ENCODE measurements at regions not wholly inside any gene's neighbourhood (a gene's known extent, or its start where the extent isn't known, plus 50 kb on each side); places are given as distances from the start of the nearest gene placed in this dataset.

- no peak for TF ChIP-seq CTCF (IDR thresholded peaks at IDR 0.05; ENCODE audit: low read depth, low read length, missing input control)
- TF ChIP-seq GABPA (IDR thresholded peaks at IDR 0.05 in 1 of 2, conservative IDR thresholded peaks at IDR 0.05 in 1 of 2), result no peak
- no peak for TF ChIP-seq SP1 (IDR thresholded peaks at IDR 0.05)
- TF ChIP-seq NR2F2 (IDR thresholded peaks at IDR 0.05), result no peak
- TF ChIP-seq MAX (IDR thresholded peaks at IDR 0.05), result no peak
- TF ChIP-seq ZBTB33 (IDR thresholded peaks at IDR 0.05), result no peak
- TF ChIP-seq EGR1 (IDR thresholded peaks at IDR 0.05; ENCODE audit: low read depth in 2 of 2), result no peak
- TF ChIP-seq TAF1 (conservative IDR thresholded peaks at IDR 0.05), result no peak
- TF ChIP-seq ATF3 (IDR thresholded peaks at IDR 0.05), result no peak
- no peak for TF ChIP-seq REST (IDR thresholded peaks at IDR 0.05)
Observed at GRCh38 chr5:98482321-98483300, 290.9 kb upstream of the RGMB start.

Data from liver (tissue), 3 donors.